ENCODE measurements at regions not wholly inside any gene's neighbourhood (a gene's known extent, or its start where the extent isn't known, plus 50 kb on each side); places are given as distances from the start of the nearest gene placed in this dataset.
A peak's percentile ranks its signal among the peaks of the same experiment; 100 is the strongest.

GRCh38 chr10:61830846-61831273, 70.6 kb upstream of the ARID5B start:
- no peak for DNase-seq (ENCODE audit: low spot score in 2 of 2)
- Histone ChIP-seq H3K9me3 (no peaks in the 10 kb centered on the region), H3K36me3 (no peaks in the 10 kb centered on the region), H3K4me1 (peaks cover 0 to 5% of the 10 kb centered on the region in 2 donors), H3K4me3 (no peak overlapping the region), H3K27ac (no peak overlapping the region), H3K27me3 (no peaks in the 10 kb centered on the region)
- intact Hi-C loops (cut with DNase I): loop anchor here (5.0 to 10.0 kb wide), 4 partner anchors 79 to 1694 kb away; partner anchors contain the start of gene REEP3
- no peak for TF ChIP-seq CTCF (IDR thresholded peaks at IDR 0.05)

- Histone ChIP-seq H3K9me3 (no peaks in the 10 kb centered on the region), H3K36me3 (no peaks in the 10 kb centered on the region), H3K4me3 (no peak overlapping the region), H3K27me3 (no peaks in the 10 kb centered on the region), H3K4me1 (peaks cover 3 to 19% of the 10 kb centered on the region in 2 donors), H3K27ac (no peak overlapping the region)
- DNase-seq (ENCODE audit: low spot score in 2 of 2): no peak
- intact Hi-C loops (cut with DNase I): loop anchor here (5.0 to 10.0 kb wide), 4 partner anchors 81 to 1692 kb away; partner anchors contain the start of gene REEP3
- TF ChIP-seq CTCF (IDR thresholded peaks at IDR 0.05): no peak
These were observed 68.5 kb upstream of the ARID5B start for GRCh38 chr10:61832866-61833481.

GRCh38 chr10:61834519-61834918, 67.0 kb upstream of the ARID5B start:
- TF ChIP-seq CTCF (IDR thresholded peaks at IDR 0.05): no peak
- intact Hi-C loops (cut with DNase I): loop anchor here (5.0 to 10.0 kb wide), 4 partner anchors 82 to 1690 kb away; partner anchors contain the start of gene REEP3
- H3K9me3 ChIP-seq: no peaks in the 10 kb centered on the region
- no peaks in the 10 kb centered on the region for H3K27me3 ChIP-seq
- H3K4me1 ChIP-seq: peaks cover 3 to 19% of the 10 kb centered on the region in 2 donors
- no peak overlapping the region for H3K4me3 ChIP-seq
- H3K36me3 ChIP-seq: no peaks in the 10 kb centered on the region
- H3K27ac ChIP-seq: peak overlapping the region; percentile 45 to 71
- DNase-seq (ENCODE audit: low spot score in 2 of 2): no peak

GRCh38 chr10:61835069-61835945, 66.2 kb upstream of the ARID5B start:
- Histone ChIP-seq H3K9me3 (no peaks in the 10 kb centered on the region), H3K4me3 (no peak overlapping the region), H3K27me3 (no peaks in the 10 kb centered on the region), H3K4me1 (peaks cover 3 to 19% of the 10 kb centered on the region in 2 donors), H3K36me3 (no peaks in the 10 kb centered on the region), H3K27ac (peak overlapping the region; percentile 45 to 71)
- intact Hi-C loops (cut with DNase I): loop anchor here (5.0 to 10.0 kb wide), 6 partner anchors 53 to 1689 kb away; partner anchors contain the start of genes ARID5B and REEP3
- DNase-seq (ENCODE audit: low spot score in 2 of 2): no peak
- TF ChIP-seq CTCF (IDR thresholded peaks at IDR 0.05): peak in 1 of 3 experiments; percentile 41

- H3K4me3 ChIP-seq: no peak overlapping the region
- peaks cover 3 to 19% of the 10 kb centered on the region in 2 donors for H3K4me1 ChIP-seq
- H3K36me3 ChIP-seq: no peaks in the 10 kb centered on the region
- TF ChIP-seq CTCF (IDR thresholded peaks at IDR 0.05): no peak
- H3K27me3 ChIP-seq: no peaks in the 10 kb centered on the region
- H3K9me3 ChIP-seq: no peaks in the 10 kb centered on the region
- H3K27ac ChIP-seq: peak overlapping the region; percentile 48 to 71
- DNase-seq (ENCODE audit: low spot score in 2 of 2): no peak
- intact Hi-C loops (cut with DNase I): loop anchor here (5.0 to 10.0 kb wide), 6 partner anchors 54 to 1689 kb away; partner anchors contain the start of genes ARID5B and REEP3
These were observed 65.3 kb upstream of the ARID5B start for GRCh38 chr10:61835946-61836887.

All from ascending aorta (tissue), 2 donors.